CD4-positive, CD25-positive, alpha-beta regulatory T cell (primary cell): ENCODE measurements at regions not wholly inside any gene's neighbourhood (a gene's known extent, or its start where the extent isn't known, plus 50 kb on each side); places are given as distances from the start of the nearest gene placed in this dataset.

Experiments
- ATAC-seq, 2 donors: fragments of 150-1000 bp; cut with Tn5 transposase; one replicate each; pipeline ENCODE4 v1.10.0; 2021; ENCODE audit warnings: low read depth in 2 of 2, moderate number of reproducible peaks in 2 of 2, moderate library complexity in 1 of 2
- DNase-seq, 3 donors: peaks; one replicate each; pipeline versions ENCODE4 v3.0.0 to v3.0.0-alpha.2; 2012 to 2022; ENCODE audit warnings: mixed read lengths in 1 of 3
- H3K27ac ChIP-seq: one replicate; pipeline ENCODE4 v1.7.0; 2013; ENCODE audit warnings: mild to moderate bottlenecking, low read length; ENCODE audit not compliant: insufficient read depth, poor library complexity, severe bottlenecking
- H3K27me3 ChIP-seq: one replicate; pipeline ENCODE4 v1.7.0; 2013; ENCODE audit warnings: low read length; ENCODE audit not compliant: control insufficient read depth, insufficient read depth
- H3K36me3 ChIP-seq: one replicate; pipeline ENCODE4 v1.7.0; 2013; ENCODE audit warnings: mild to moderate bottlenecking, low read length, moderate library complexity; ENCODE audit not compliant: control insufficient read depth, insufficient read depth
- H3K4me1 ChIP-seq: 2 replicates; pipeline ENCODE4 v1.7.0; 2013; ENCODE audit warnings: mild to moderate bottlenecking, low read length; ENCODE audit not compliant: insufficient read depth, control insufficient read depth, poor library complexity, severe bottlenecking
- H3K4me3 ChIP-seq: one replicate; pipeline ENCODE4 v1.7.0; 2013; ENCODE audit warnings: low read depth, mild to moderate bottlenecking, low read length, moderate library complexity
- H3K9me3 ChIP-seq, 2 experiments: 1 replicate in 1 of 2; 2 replicates in 1 of 2; pipeline ENCODE4 v1.7.0; 2013; ENCODE audit warnings: low read length in 2 of 2, mild to moderate bottlenecking in 1 of 2, moderate library complexity in 1 of 2; ENCODE audit not compliant: control insufficient read depth in 2 of 2
- H3K27ac Mint-ChIP-seq, 3 donors: one replicate each; pipeline ENCODE4 v1.8.0; 2020 to 2022; ENCODE audit warnings: mild to moderate bottlenecking in 3 of 3, mixed read lengths in 3 of 3, moderate library complexity in 2 of 3
- H3K27me3 Mint-ChIP-seq: one replicate; pipeline ENCODE4 v1.8.0; 2022; ENCODE audit warnings: mild to moderate bottlenecking, mixed read lengths
- H3K36me3 Mint-ChIP-seq: one replicate; pipeline ENCODE4 v1.8.0; 2020; ENCODE audit warnings: mixed read lengths
- H3K4me1 Mint-ChIP-seq, 4 donors: one replicate each; pipeline ENCODE4 v1.8.0; 2020 to 2022; ENCODE audit warnings: mixed read lengths in 4 of 4, mild to moderate bottlenecking in 1 of 4
- H3K4me3 Mint-ChIP-seq, 4 donors: one replicate each; pipeline ENCODE4 v1.8.0; 2020 to 2022; ENCODE audit warnings: mild to moderate bottlenecking in 4 of 4, mixed read lengths in 4 of 4, moderate library complexity in 3 of 4
- H3K9me3 Mint-ChIP-seq, 7 donors: one replicate each; pipeline ENCODE4 v1.8.0; 2020 to 2022; ENCODE audit warnings: mixed read lengths in 7 of 7, mild to moderate bottlenecking in 3 of 7, moderate library complexity in 2 of 7

DNA sequence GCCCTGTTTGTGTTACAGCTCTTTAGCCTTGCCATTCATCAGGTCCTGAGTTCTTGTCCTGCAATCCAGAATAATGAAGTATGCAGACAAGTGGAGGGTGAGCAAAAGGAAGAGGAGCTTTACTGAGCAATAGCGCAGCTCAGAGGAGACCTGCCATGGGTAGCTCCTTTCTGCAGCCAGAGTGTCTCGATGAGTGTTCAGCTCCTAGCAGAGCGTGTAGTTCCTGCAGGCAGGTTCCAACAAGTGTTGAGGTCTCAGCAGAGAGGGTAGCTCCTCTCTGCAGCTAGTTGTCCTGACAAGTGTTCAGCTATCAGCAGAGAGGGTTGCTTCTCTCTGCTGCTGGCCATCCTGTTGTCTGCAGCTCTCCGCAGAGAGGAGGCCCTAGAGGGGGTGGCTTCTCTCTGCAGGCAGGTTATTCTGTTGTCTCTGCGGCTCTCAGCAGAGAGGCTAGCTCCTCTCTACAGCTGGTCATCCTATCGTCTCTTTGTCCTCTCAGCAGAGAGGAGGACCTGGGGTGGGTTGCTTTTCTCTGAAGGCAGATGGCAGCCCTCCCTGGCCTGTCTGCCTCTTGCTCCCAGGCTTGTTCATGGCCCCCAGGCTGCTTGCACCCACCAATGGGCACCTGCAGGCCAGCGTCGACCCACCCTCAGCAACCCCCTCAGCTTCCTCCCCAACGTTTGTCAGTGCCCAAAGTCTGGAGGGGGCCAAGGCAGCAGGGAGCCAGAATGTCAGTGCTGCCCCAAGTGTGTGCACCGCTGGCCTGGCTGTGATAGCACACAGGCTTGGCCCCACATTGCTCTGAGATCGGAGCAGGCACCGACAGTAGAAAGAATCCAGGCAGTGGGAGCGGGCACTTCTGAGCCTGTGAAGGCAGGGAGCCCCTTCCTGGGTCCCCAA lies 112.5 kb upstream of the RUNX3 start:
- Histone ChIP-seq H3K36me3 (no peaks in the 10 kb centered on the region), H3K4me3 (no peak overlapping the region), H3K27ac (no peak overlapping the region), H3K4me1 (peaks cover 5% of the 10 kb centered on the region), H3K9me3 (no peaks in the 10 kb centered on the region), H3K27me3 (no peaks in the 10 kb centered on the region)
- Mint-ChIP-seq H3K27ac (no peak overlapping the region), H3K36me3 (no peaks in the 10 kb centered on the region), H3K27me3 (peaks cover 6% of the 10 kb centered on the region), H3K4me1 (peaks cover 0 to 10% (median 4%) of the 10 kb centered on the region in 4 donors), H3K9me3 (no peaks in the 10 kb centered on the region), H3K4me3 (no peak overlapping the region)
- no peak for DNase-seq
- no peak for ATAC-seq

DNA sequence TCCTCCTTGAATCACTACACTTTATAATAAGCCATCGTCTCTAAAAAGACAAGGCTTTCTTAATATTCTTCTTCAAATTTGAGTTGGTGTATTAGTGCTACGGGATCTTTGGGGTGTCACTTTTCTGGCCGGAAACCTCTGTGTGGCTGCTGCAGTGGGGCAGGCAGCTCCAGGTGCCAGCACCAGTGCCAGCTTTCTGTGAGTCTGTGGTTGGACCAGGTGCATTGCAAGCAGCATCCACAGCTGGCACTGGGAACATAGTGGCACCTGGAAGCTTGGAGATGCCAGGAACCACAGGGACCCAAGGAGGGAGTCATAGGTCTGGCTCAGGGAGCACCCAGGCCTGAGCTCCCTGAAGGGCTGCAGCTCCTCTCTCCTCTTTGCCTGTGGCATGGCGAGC lies 111.8 kb upstream of the RUNX3 start:
- no peak for DNase-seq
- ATAC-seq = no peak
- H3K4me3 Mint-ChIP-seq = no peak overlapping the region

DNA sequence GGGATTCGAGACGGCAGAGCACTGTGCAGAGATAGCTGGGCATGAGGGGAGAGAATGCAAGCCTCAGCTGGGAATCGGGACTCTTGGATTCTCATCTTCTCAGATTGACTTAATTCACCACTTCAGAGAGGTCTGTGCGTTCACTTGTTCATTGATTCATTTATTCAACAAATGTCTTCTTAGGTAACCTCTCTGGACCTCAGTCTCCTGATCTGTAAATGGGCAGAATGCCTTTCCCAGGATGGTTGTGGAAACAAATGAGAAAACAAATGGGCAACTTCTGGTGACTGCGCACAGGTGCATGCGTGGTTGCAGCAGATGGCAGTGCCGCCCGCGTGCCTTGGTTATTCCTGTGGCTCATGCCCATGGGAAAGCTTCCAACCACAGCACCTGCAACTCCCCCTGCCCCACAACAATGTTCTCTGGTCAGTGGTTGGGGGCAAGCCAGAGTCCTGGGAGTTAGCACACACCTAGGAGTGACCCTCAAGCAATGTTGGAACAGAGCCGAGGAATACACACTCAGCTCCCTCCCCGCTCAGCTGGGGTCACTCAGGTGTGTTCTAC lies 110.1 kb upstream of the RUNX3 start:
- Histone ChIP-seq H3K36me3 (no peaks in the 10 kb centered on the region), H3K27ac (no peak overlapping the region), H3K4me1 (peaks cover 14% of the 10 kb centered on the region), H3K4me3 (no peak overlapping the region), H3K9me3 (no peaks in the 10 kb centered on the region), H3K27me3 (no peaks in the 10 kb centered on the region)
- peaks cover 7 to 13% (median 10%) of the 10 kb centered on the region in 4 donors for H3K4me1 Mint-ChIP-seq
- no peaks in the 10 kb centered on the region for H3K9me3 Mint-ChIP-seq
- H3K36me3 Mint-ChIP-seq = no peaks in the 10 kb centered on the region
- peak overlapping the region in 1 of 3 donors; percentile 61 for H3K27ac Mint-ChIP-seq
- no peaks in the 10 kb centered on the region for H3K27me3 Mint-ChIP-seq
- no peak for DNase-seq
- ATAC-seq = no peak
- peak overlapping the region in 1 of 4 donors; percentile 62 for H3K4me3 Mint-ChIP-seq

More for the DNA sequence above, 111.8 kb upstream of the RUNX3 start:
- no peak overlapping the region for H3K27ac ChIP-seq
- Mint-ChIP-seq H3K27ac (no peak overlapping the region), H3K4me1 (peaks cover 5 to 10% (median 9%) of the 10 kb centered on the region in 4 donors), H3K27me3 (peaks cover 3% of the 10 kb centered on the region), H3K36me3 (no peaks in the 10 kb centered on the region), H3K9me3 (no peaks in the 10 kb centered on the region)
- H3K4me3 ChIP-seq = no peak overlapping the region
- H3K4me1 ChIP-seq = peaks cover 11% of the 10 kb centered on the region
- no peaks in the 10 kb centered on the region for H3K9me3 ChIP-seq
- no peaks in the 10 kb centered on the region for H3K27me3 ChIP-seq
- H3K36me3 ChIP-seq = no peaks in the 10 kb centered on the region

DNA sequence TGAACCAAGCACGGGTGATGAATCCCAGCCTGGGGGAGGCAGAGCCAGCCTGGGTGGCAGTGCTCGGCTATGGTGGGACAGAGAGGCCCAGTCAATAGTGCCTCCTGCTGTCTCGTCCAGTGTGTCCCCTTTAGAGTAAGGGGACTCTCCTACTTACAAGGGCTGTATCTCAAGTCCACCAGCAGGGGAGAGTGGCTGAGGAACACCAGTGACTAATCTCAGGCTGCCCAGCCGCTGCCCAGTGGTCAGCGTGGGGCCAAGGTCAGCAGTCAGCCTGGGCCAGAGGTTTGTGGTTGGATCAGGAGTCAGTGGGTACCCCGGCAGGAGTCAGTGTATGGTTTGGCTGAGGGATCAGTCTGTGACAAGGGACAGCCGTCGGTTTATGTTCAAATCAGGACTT lies 109.2 kb upstream of the RUNX3 start:
- H3K4me1 Mint-ChIP-seq = peaks cover 7 to 13% (median 11%) of the 10 kb centered on the region in 4 donors
- peaks cover 21% of the 10 kb centered on the region for H3K4me1 ChIP-seq
- no peaks in the 10 kb centered on the region for H3K27me3 Mint-ChIP-seq
- no peaks in the 10 kb centered on the region for H3K9me3 Mint-ChIP-seq
- no peaks in the 10 kb centered on the region for H3K9me3 ChIP-seq
- no peak overlapping the region for H3K4me3 ChIP-seq
- DNase-seq (no peak), ATAC-seq (no peak)
- H3K27ac Mint-ChIP-seq = no peak overlapping the region
- no peaks in the 10 kb centered on the region for H3K27me3 ChIP-seq
- H3K36me3 ChIP-seq = no peaks in the 10 kb centered on the region
- no peaks in the 10 kb centered on the region for H3K36me3 Mint-ChIP-seq
- H3K4me3 Mint-ChIP-seq = no peak overlapping the region
- H3K27ac ChIP-seq = no peak overlapping the region

DNA sequence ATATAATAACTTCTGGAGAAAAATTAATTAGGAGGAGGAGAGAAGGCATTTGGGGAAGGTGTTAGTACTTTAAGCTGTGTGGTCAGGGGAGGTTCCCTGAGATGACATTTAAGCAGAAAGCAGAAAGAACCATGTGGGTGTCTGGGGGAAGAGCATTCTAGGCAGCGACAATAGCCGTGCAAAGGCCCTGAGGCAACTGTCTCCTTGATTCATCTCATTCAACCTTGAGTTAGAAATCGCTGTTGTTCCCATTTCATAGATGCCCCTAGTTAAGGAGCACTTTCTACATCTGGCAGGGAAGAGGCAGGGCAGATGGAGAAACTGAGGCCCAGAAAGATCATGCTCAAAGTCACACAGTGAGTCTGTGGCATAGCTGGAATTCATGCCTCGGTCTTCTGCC lies 108.6 kb upstream of the RUNX3 start:
- Histone ChIP-seq H3K9me3 (no peaks in the 10 kb centered on the region), H3K4me3 (no peak overlapping the region), H3K27ac (no peak overlapping the region), H3K27me3 (no peaks in the 10 kb centered on the region), H3K36me3 (no peaks in the 10 kb centered on the region), H3K4me1 (peaks cover 27% of the 10 kb centered on the region)
- Mint-ChIP-seq H3K27ac (no peak overlapping the region), H3K36me3 (no peaks in the 10 kb centered on the region), H3K27me3 (no peaks in the 10 kb centered on the region), H3K9me3 (no peaks in the 10 kb centered on the region), H3K4me1 (peaks cover 7 to 18% (median 10%) of the 10 kb centered on the region in 4 donors), H3K4me3 (peak overlapping the region in 1 of 4 donors; percentile 2)
- no peak for ATAC-seq
- DNase-seq = no peak

DNA sequence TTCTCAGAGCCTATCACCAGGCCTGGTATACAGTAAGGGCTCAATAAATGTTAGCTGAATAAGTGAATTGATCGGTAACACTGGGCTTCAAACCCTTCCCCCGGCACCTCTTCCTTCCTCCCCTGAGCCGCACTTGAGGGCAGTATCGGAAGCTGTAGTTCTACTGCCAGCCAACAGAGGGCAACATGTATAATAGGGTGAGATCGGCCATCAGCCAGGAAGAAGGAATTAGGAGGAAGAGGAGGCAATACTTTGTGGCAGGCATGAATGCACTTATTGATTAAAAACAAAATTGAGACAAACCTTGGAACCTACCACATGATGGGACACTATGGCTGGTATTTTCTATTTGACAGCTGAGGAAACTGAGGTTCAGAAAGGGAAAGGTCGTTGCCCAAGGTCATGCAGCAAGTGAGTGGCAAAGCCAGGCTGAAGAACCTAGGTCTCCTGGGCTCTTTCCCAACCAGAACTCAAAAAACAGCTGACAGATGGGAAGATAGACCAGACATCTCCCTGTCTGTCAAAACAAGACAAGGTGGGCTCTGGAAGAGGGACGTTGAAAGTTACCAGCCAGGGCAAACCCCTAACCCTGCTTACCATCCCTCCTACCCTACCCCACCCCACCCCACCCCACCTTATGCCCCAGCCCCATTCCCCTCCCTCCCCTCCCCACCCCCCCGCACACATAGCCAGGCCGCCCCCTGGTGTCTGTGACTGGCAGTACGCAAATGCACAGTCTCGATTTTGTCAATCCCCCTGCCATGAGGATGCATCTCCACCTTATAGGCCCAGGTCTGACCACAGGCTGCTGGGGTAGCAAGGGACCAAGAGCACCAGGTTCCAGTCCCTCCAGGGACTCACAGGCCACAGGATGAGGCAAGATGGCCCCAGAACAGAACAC lies 107.3 kb upstream of the RUNX3 start:
- ATAC-seq = peak in 1 of 2 donors; percentile 52
- H3K4me1 ChIP-seq = peaks cover 40% of the 10 kb centered on the region
- Mint-ChIP-seq H3K4me1 (peaks cover 8 to 30% (median 19%) of the 10 kb centered on the region in 4 donors), H3K9me3 (no peaks in the 10 kb centered on the region), H3K36me3 (no peaks in the 10 kb centered on the region), H3K4me3 (peak overlapping the region in 3 of 4 donors; percentile 5 to 80 (median 15)), H3K27ac (peak overlapping the region in 2 of 3 donors; percentile 71 to 88), H3K27me3 (peaks cover 2% of the 10 kb centered on the region)
- H3K9me3 ChIP-seq = no peaks in the 10 kb centered on the region
- DNase-seq = peak; percentile 34 to 69 (median 61)
- no peaks in the 10 kb centered on the region for H3K27me3 ChIP-seq
- no peaks in the 10 kb centered on the region for H3K36me3 ChIP-seq
- H3K27ac ChIP-seq = no peak overlapping the region
- peak overlapping the region; percentile 33 for H3K4me3 ChIP-seq

DNA sequence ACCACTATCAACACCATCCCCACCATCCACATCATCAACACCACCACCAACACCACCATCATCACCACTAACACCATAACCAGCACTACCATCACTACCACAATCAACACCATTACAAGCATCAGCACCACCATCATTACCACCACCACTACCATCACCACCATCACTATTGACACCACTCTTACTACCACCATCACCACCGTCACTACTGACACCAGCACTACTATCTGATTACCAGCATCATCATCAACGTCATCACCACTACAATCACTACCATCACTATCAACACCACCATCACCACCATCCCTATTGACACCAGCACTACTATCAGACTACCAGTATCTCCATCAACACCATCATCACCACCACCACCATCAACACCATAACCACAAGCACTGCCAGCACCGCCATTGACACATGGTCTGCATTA lies 106.1 kb upstream of the RUNX3 start:
- Mint-ChIP-seq H3K27ac (no peak overlapping the region), H3K4me3 (no peak overlapping the region), H3K9me3 (no peaks in the 10 kb centered on the region), H3K36me3 (no peaks in the 10 kb centered on the region), H3K27me3 (peaks cover 7% of the 10 kb centered on the region), H3K4me1 (peaks cover 14 to 43% (median 29%) of the 10 kb centered on the region in 4 donors)
- H3K36me3 ChIP-seq = no peaks in the 10 kb centered on the region
- peaks cover 52% of the 10 kb centered on the region for H3K4me1 ChIP-seq
- H3K27ac ChIP-seq = no peak overlapping the region
- DNase-seq = no peak
- no peaks in the 10 kb centered on the region for H3K9me3 ChIP-seq
- no peak overlapping the region for H3K4me3 ChIP-seq
- H3K27me3 ChIP-seq = no peaks in the 10 kb centered on the region
- ATAC-seq = no peak
